ENCODE measurements at regions not wholly inside any gene's neighbourhood (a gene's known extent, or its start where the extent isn't known, plus 50 kb on each side); places are given as distances from the start of the nearest gene placed in this dataset.
"Not testable (repeated sequence)": the region's sequence is repeated elsewhere in the genome, so short reads cannot be mapped to it uniquely, and the experiment has no call there.

GRCh38 chr5:52165806-52166205, 621.9 kb upstream of the ITGA1 start:
- not testable (repeated sequence) for DNase-seq (ENCODE audit: low read depth)

GRCh38 chr5:52173133-52173532, 614.6 kb upstream of the ITGA1 start:
- DNase-seq (ENCODE audit: low read depth) = no peak

- no peak for DNase-seq (ENCODE audit: low read depth)
Observed at GRCh38 chr5:52177193-52177592, 610.5 kb upstream of the ITGA1 start.

GRCh38 chr5:52181403-52181802, 606.3 kb upstream of the ITGA1 start:
- DNase-seq (ENCODE audit: low read depth) = no peak

- no peak for DNase-seq (ENCODE audit: low read depth)
Observed at GRCh38 chr5:52190737-52191136, 597.0 kb upstream of the ITGA1 start.

- no peak for DNase-seq (ENCODE audit: low read depth)
Observed at GRCh38 chr5:52199833-52200232, 587.9 kb upstream of the ITGA1 start.

- no peak for DNase-seq (ENCODE audit: low read depth)
Observed at GRCh38 chr5:52202256-52202655, 585.5 kb upstream of the ITGA1 start.

GRCh38 chr5:52204310-52204709, 583.4 kb upstream of the ITGA1 start:
- no peak for DNase-seq (ENCODE audit: low read depth)
